ENCODE measurements at regions not wholly inside any gene's neighbourhood (a gene's known extent, or its start where the extent isn't known, plus 50 kb on each side); places are given as distances from the start of the nearest gene placed in this dataset.

DNA sequence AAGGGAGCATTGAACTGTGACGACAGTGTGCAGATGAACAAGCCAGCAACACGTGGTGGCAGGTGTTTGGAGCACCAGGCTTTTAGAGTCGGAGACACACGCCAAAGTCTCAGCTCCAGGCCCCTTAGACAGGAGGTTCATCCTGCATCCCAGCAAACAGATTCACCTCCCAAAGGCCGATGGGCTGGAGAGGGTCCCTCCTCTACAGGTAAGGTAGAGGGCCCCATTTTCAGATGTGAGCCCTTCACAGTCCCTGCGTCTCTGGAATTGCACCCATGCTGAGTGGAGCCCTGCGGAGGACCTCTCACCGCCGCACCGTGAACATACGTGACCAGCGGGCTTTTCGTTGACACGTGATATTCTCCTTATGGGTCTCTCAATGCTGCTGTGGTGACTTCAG lies 109.0 kb upstream of the B3GAT1 start:
- TF ChIP-seq, protein P1, sequence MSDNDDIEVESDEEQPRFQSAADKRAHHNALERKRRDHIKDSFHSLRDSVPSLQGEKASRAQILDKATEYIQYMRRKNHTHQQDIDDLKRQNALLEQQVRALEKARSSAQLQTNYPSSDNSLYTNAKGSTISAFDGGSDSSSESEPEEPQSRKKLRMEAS (IDR thresholded peaks at IDR 0.05; ENCODE audit: low read depth, low read length) = no peak
- TF ChIP-seq MYC (IDR thresholded peaks at IDR 0.05; ENCODE audit: low read depth, low read length) = no peak

Data from NB4 (cell line).